ENCODE measurements at regions not wholly inside any gene's neighbourhood (a gene's known extent, or its start where the extent isn't known, plus 50 kb on each side); places are given as distances from the start of the nearest gene placed in this dataset.
"Not testable (repeated sequence)": the region's sequence is repeated elsewhere in the genome, so short reads cannot be mapped to it uniquely, and the experiment has no call there.

GRCh38 chr3:153762411-153763235, 358.6 kb upstream of the ARHGEF26 start:
- no peak for FAIRE-seq

- no peak for FAIRE-seq
These were observed 353.3 kb upstream of the ARHGEF26 start for GRCh38 chr3:153767601-153768560.

- no peak for FAIRE-seq
These were observed 352.4 kb upstream of the ARHGEF26 start for GRCh38 chr3:153768561-153769469.

- no peak for FAIRE-seq
These were observed 338.1 kb upstream of the ARHGEF26 start for GRCh38 chr3:153783106-153783505.

GRCh38 chr3:153783741-153784480, 337.3 kb upstream of the ARHGEF26 start:
- FAIRE-seq: no peak

- FAIRE-seq: no peak
These were observed 335.3 kb upstream of the ARHGEF26 start for GRCh38 chr3:153785901-153786300.

- no peak for FAIRE-seq
These were observed 331.8 kb upstream of the ARHGEF26 start for GRCh38 chr3:153789380-153789779.

- not testable (repeated sequence) for FAIRE-seq
These were observed 324.1 kb upstream of the ARHGEF26 start for GRCh38 chr3:153797056-153797455.

GRCh38 chr3:153809097-153809496, 312.1 kb upstream of the ARHGEF26 start:
- FAIRE-seq: no peak

- no peak for FAIRE-seq
These were observed 302.9 kb upstream of the ARHGEF26 start for GRCh38 chr3:153818338-153818737.

- no peak for FAIRE-seq
These were observed 301.2 kb upstream of the ARHGEF26 start for GRCh38 chr3:153820035-153820434.

GRCh38 chr3:153828346-153828745, 292.8 kb upstream of the ARHGEF26 start:
- not testable (repeated sequence) for FAIRE-seq

- no peak for FAIRE-seq
These were observed 291.5 kb upstream of the ARHGEF26 start for GRCh38 chr3:153829606-153830170.

GRCh38 chr3:153830552-153830951, 290.6 kb upstream of the ARHGEF26 start:
- FAIRE-seq: no peak

GRCh38 chr3:153835540-153835939, 285.6 kb upstream of the ARHGEF26 start:
- no peak for FAIRE-seq

- no peak for FAIRE-seq
These were observed 280.7 kb upstream of the ARHGEF26 start for GRCh38 chr3:153840487-153840886.

GRCh38 chr3:153843994-153844393, 277.2 kb upstream of the ARHGEF26 start:
- FAIRE-seq: no peak

- no peak for FAIRE-seq
These were observed 275.9 kb upstream of the ARHGEF26 start for GRCh38 chr3:153845311-153845710.

GRCh38 chr3:153848702-153849101, 272.5 kb upstream of the ARHGEF26 start:
- no peak for FAIRE-seq

GRCh38 chr3:153852355-153852754, 268.8 kb upstream of the ARHGEF26 start:
- FAIRE-seq: no peak

- FAIRE-seq: no peak
These were observed 268.0 kb upstream of the ARHGEF26 start for GRCh38 chr3:153853163-153853562.

GRCh38 chr3:153855772-153856171, 265.4 kb upstream of the ARHGEF26 start:
- no peak for FAIRE-seq

Data from islet of Langerhans (tissue), 1 donor.